Liver (tissue), 8 donors: ENCODE measurements at regions not wholly inside any gene's neighbourhood (a gene's known extent, or its start where the extent isn't known, plus 50 kb on each side); places are given as distances from the start of the nearest gene placed in this dataset.

Experiments used
- DNase-seq: peaks from one replicate; pipeline ENCODE4 v3.0.0-alpha.2; 2017; ENCODE audit warnings: low spot score
- H3K27ac ChIP-seq, 2 donors: one replicate each; pipeline ENCODE4 v1.7.0; 2013; ENCODE audit warnings: inconsistent platforms in 2 of 2, low read length in 2 of 2, control low read depth in 1 of 2, low read depth in 1 of 2, mild to moderate bottlenecking in 1 of 2
- H3K27me3 ChIP-seq, 4 donors: one replicate each; pipeline versions ENCODE4 v1.6.1 to v1.7.0; 2013; ENCODE audit warnings: low read length in 3 of 4, inconsistent platforms in 1 of 4, mild to moderate bottlenecking in 1 of 4, moderate library complexity in 1 of 4; ENCODE audit not compliant: control insufficient read depth in 4 of 4, insufficient read depth in 4 of 4
- H3K36me3 ChIP-seq, 4 donors: one replicate each; pipeline versions ENCODE4 v1.6.1 to v1.7.0; 2013; ENCODE audit warnings: low read length in 3 of 4, mild to moderate bottlenecking in 3 of 4, low read depth in 1 of 4, moderate library complexity in 1 of 4; ENCODE audit not compliant: control insufficient read depth in 4 of 4, insufficient read depth in 3 of 4
- H3K4me1 ChIP-seq, 4 donors: one replicate each; pipeline versions ENCODE4 v1.6.1 to v1.7.0; 2013; ENCODE audit warnings: low read length in 3 of 4, mild to moderate bottlenecking in 3 of 4, moderate library complexity in 1 of 4; ENCODE audit not compliant: control insufficient read depth in 4 of 4, insufficient read depth in 4 of 4
- H3K4me3 ChIP-seq, 3 donors: one replicate each; pipeline versions ENCODE4 v1.6.1 to v1.7.0; 2013; ENCODE audit warnings: low read length in 3 of 3, control low read depth in 1 of 3, low read depth in 1 of 3, mild to moderate bottlenecking in 1 of 3
- H3K9ac ChIP-seq, 2 donors: one replicate each; pipeline ENCODE4 v1.7.0; 2013; ENCODE audit warnings: low read length in 2 of 2, mild to moderate bottlenecking in 2 of 2, moderate library complexity in 2 of 2, control low read depth in 1 of 2, low read depth in 1 of 2
- H3K9me3 ChIP-seq, 4 donors: one replicate each; pipeline versions ENCODE4 v1.6.1 to v1.7.0; 2013; ENCODE audit warnings: low read length in 3 of 4; ENCODE audit not compliant: control insufficient read depth in 4 of 4
- EGR1 ChIP-seq, 2 donors: IDR thresholded peaks; 2 replicates each; pipeline ENCODE4 v1.6.1; 2016 to 2018; ENCODE audit warnings: antibody characterized with exemption in 2 of 2, low read depth in 2 of 2
- FOXA1 ChIP-seq: IDR thresholded peaks from 2 replicates; pipeline ENCODE4 v1.6.1; 2016; ENCODE audit warnings: antibody characterized with exemption
- FOXA2 ChIP-seq: IDR thresholded peaks from 2 replicates; pipeline ENCODE4 v1.6.1; 2016; ENCODE audit warnings: antibody characterized with exemption
- GABPA ChIP-seq, 2 donors: IDR thresholded peaks in 1 of 2; conservative IDR thresholded peaks in 1 of 2; 2 replicates each; pipeline ENCODE4 v1.6.1; 2016; ENCODE audit warnings: antibody characterized with exemption in 2 of 2, mild to moderate bottlenecking in 1 of 2, moderate library complexity in 1 of 2
- HNF4A ChIP-seq, 2 donors: conservative IDR thresholded peaks; 2 replicates each; pipeline ENCODE4 v1.6.1; 2016; ENCODE audit warnings: antibody characterized with exemption in 2 of 2, mild to moderate bottlenecking in 2 of 2
- HNF4G ChIP-seq: IDR thresholded peaks from 2 replicates; pipeline ENCODE4 v1.6.1; 2016; ENCODE audit warnings: antibody characterized with exemption
- JUND ChIP-seq, 2 donors: IDR thresholded peaks; 2 replicates each; pipeline ENCODE4 v1.6.1; 2016; ENCODE audit warnings: antibody characterized with exemption in 2 of 2
- NR2F2 ChIP-seq: IDR thresholded peaks from 2 replicates; pipeline ENCODE4 v1.6.1; 2016; ENCODE audit warnings: antibody characterized with exemption
- RAD21 ChIP-seq, 2 donors: IDR thresholded peaks; 2 replicates each; pipeline ENCODE4 v1.6.1; 2016; ENCODE audit warnings: antibody characterized with exemption in 2 of 2, mild to moderate bottlenecking in 2 of 2
- RXRA ChIP-seq, 2 donors: IDR thresholded peaks; 2 replicates each; pipeline ENCODE4 v1.6.1; 2017 to 2018; ENCODE audit warnings: antibody characterized with exemption in 2 of 2, mild to moderate bottlenecking in 1 of 2
- SP1 ChIP-seq: IDR thresholded peaks from 2 replicates; pipeline ENCODE4 v1.6.1; 2018; ENCODE audit warnings: antibody characterized with exemption, mild to moderate bottlenecking
- TAF1 ChIP-seq: conservative IDR thresholded peaks from 2 replicates; pipeline ENCODE4 v1.6.1; 2016; ENCODE audit warnings: antibody characterized with exemption, mild to moderate bottlenecking
- YY1 ChIP-seq: IDR thresholded peaks from 2 replicates; pipeline ENCODE4 v1.6.1; 2016; ENCODE audit warnings: antibody characterized with exemption, mild to moderate bottlenecking
- WGBS: extraction: QIAGEN DNeasy Blood & Tissue Kit; methylation state at CpG from one replicate; pipeline ENCODE4 v1.1.7; 2013; 5-methylcytosine and 5-hydroxymethylcytosine counted together
- TF ChIP-seq, protein P1 (sequence below): IDR thresholded peaks from 2 replicates; pipeline ENCODE4 v1.6.1; 2016; ENCODE audit warnings: antibody characterized with exemption, mild to moderate bottlenecking
- TF ChIP-seq, protein P2 (sequence below): IDR thresholded peaks from 2 replicates; pipeline ENCODE4 v1.6.1; 2016; ENCODE audit warnings: antibody characterized with exemption
- TF ChIP-seq, protein P3 (sequence below): IDR thresholded peaks from 2 replicates; pipeline ENCODE4 v1.6.1; 2016; ENCODE audit warnings: antibody characterized with exemption
- TF ChIP-seq, protein P4 (sequence below): fragments of 150-350 bp; IDR thresholded peaks from 2 replicates; pipeline ENCODE4 v1.5.1; 2017; ENCODE audit warnings: improper control_type of control experiment, low read depth, low read length; ENCODE audit not compliant: missing input control
- TF ChIP-seq, protein P5 (sequence below): IDR thresholded peaks from 2 replicates; pipeline ENCODE4 v1.6.1; 2016; ENCODE audit warnings: antibody characterized with exemption
- donor health status: healthy.
- donor health status: healthy.
- donor health status: healthy.
- donor health status: healthy.
- donor health status: healthy.

DNA sequence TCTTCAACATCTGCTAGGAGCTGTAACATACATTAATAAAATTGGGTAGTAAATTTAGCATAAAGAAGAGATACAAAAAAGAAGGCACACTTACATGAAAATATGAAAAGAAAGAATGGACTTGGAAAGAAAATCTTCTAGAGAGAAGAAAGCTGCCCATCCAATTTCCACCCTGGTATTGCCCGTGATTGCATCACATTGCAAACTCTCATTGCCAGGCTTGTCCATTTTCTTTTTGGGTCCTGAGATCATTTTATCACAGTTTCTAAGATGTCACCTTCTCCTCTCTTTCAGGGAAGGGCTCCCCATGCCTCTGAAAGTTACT, 321.5 kb downstream of the RND3 start:
- H3K27ac ChIP-seq = peak overlapping the region; percentile 79 to 85
- H3K9me3 ChIP-seq = peaks cover 0 to 1% (median 0%) of the 10 kb centered on the region in 4 donors
- WGBS = 57% methylated on average over 1 of the region's 1 CpG
- no peak for TF ChIP-seq HNF4G
- TF ChIP-seq TAF1 = no peak
- no peak for TF ChIP-seq RXRA (IDR thresholded peaks at IDR 0.05)
- TF ChIP-seq, protein P1, sequence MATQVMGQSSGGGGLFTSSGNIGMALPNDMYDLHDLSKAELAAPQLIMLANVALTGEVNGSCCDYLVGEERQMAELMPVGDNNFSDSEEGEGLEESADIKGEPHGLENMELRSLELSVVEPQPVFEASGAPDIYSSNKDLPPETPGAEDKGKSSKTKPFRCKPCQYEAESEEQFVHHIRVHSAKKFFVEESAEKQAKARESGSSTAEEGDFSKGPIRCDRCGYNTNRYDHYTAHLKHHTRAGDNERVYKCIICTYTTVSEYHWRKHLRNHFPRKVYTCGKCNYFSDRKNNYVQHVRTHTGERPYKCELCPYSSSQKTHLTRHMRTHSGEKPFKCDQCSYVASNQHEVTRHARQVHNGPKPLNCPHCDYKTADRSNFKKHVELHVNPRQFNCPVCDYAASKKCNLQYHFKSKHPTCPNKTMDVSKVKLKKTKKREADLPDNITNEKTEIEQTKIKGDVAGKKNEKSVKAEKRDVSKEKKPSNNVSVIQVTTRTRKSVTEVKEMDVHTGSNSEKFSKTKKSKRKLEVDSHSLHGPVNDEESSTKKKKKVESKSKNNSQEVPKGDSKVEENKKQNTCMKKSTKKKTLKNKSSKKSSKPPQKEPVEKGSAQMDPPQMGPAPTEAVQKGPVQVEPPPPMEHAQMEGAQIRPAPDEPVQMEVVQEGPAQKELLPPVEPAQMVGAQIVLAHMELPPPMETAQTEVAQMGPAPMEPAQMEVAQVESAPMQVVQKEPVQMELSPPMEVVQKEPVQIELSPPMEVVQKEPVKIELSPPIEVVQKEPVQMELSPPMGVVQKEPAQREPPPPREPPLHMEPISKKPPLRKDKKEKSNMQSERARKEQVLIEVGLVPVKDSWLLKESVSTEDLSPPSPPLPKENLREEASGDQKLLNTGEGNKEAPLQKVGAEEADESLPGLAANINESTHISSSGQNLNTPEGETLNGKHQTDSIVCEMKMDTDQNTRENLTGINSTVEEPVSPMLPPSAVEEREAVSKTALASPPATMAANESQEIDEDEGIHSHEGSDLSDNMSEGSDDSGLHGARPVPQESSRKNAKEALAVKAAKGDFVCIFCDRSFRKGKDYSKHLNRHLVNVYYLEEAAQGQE = no peak
- TF ChIP-seq FOXA1 = no peak
- no peak for TF ChIP-seq FOXA2
- TF ChIP-seq EGR1 (IDR thresholded peaks at IDR 0.05; ENCODE audit: low read depth in 2 of 2) = no peak
- TF ChIP-seq NR2F2 = no peak
- no peak for TF ChIP-seq JUND (IDR thresholded peaks at IDR 0.05)
- TF ChIP-seq GABPA (IDR thresholded peaks at IDR 0.05 in 1 of 2, conservative IDR thresholded peaks at IDR 0.05 in 1 of 2) = no peak
- no peak for TF ChIP-seq HNF4A (conservative IDR thresholded peaks at IDR 0.05)
- TF ChIP-seq, protein P2, sequence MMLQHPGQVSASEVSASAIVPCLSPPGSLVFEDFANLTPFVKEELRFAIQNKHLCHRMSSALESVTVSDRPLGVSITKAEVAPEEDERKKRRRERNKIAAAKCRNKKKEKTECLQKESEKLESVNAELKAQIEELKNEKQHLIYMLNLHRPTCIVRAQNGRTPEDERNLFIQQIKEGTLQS = no peak
- no peak for TF ChIP-seq YY1
- TF ChIP-seq, protein P3, sequence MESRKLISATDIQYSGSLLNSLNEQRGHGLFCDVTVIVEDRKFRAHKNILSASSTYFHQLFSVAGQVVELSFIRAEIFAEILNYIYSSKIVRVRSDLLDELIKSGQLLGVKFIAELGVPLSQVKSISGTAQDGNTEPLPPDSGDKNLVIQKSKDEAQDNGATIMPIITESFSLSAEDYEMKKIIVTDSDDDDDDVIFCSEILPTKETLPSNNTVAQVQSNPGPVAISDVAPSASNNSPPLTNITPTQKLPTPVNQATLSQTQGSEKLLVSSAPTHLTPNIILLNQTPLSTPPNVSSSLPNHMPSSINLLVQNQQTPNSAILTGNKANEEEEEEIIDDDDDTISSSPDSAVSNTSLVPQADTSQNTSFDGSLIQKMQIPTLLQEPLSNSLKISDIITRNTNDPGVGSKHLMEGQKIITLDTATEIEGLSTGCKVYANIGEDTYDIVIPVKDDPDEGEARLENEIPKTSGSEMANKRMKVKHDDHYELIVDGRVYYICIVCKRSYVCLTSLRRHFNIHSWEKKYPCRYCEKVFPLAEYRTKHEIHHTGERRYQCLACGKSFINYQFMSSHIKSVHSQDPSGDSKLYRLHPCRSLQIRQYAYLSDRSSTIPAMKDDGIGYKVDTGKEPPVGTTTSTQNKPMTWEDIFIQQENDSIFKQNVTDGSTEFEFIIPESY = no peak
- TF ChIP-seq, protein P4, sequence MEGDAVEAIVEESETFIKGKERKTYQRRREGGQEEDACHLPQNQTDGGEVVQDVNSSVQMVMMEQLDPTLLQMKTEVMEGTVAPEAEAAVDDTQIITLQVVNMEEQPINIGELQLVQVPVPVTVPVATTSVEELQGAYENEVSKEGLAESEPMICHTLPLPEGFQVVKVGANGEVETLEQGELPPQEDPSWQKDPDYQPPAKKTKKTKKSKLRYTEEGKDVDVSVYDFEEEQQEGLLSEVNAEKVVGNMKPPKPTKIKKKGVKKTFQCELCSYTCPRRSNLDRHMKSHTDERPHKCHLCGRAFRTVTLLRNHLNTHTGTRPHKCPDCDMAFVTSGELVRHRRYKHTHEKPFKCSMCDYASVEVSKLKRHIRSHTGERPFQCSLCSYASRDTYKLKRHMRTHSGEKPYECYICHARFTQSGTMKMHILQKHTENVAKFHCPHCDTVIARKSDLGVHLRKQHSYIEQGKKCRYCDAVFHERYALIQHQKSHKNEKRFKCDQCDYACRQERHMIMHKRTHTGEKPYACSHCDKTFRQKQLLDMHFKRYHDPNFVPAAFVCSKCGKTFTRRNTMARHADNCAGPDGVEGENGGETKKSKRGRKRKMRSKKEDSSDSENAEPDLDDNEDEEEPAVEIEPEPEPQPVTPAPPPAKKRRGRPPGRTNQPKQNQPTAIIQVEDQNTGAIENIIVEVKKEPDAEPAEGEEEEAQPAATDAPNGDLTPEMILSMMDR = no peak
- TF ChIP-seq SP1 = no peak
- TF ChIP-seq RAD21 (IDR thresholded peaks at IDR 0.05) = no peak
- TF ChIP-seq, protein P5, sequence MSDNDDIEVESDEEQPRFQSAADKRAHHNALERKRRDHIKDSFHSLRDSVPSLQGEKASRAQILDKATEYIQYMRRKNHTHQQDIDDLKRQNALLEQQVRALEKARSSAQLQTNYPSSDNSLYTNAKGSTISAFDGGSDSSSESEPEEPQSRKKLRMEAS = no peak
- H3K9ac ChIP-seq = peak overlapping the region; percentile 49 to 75
- H3K4me1 ChIP-seq = peaks cover 10 to 59% (median 35%) of the 10 kb centered on the region in 4 donors
- H3K4me3 ChIP-seq = peak overlapping the region; percentile 52 to 67 (median 53)
- no peaks in the 10 kb centered on the region for H3K27me3 ChIP-seq
- no peaks in the 10 kb centered on the region for H3K36me3 ChIP-seq
- no peak for DNase-seq
